ENCODE measurements at regions not wholly inside any gene's neighbourhood (a gene's known extent, or its start where the extent isn't known, plus 50 kb on each side); places are given as distances from the start of the nearest gene placed in this dataset.

DNA sequence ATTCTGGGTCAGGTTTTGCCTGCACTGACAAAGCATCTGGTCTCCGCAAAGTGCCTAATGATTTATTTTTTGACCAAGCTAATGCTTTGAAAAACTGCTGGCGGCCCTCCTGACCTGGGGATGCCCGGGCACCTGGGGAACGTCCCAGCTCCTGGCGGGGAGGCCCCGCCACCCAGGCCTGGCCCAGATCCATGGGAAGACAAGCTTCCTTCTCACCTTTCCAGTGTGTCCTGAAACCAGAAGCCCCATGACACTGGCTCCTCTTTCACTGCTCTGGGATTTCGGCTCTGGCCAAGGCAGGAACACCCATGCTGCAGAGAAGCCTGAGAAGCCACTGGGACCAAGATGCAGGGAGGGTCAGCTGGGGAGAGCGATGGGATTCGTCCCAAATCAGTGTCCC lies 144.1 kb downstream of the SEC61B start:
- TF ChIP-seq, protein P1, sequence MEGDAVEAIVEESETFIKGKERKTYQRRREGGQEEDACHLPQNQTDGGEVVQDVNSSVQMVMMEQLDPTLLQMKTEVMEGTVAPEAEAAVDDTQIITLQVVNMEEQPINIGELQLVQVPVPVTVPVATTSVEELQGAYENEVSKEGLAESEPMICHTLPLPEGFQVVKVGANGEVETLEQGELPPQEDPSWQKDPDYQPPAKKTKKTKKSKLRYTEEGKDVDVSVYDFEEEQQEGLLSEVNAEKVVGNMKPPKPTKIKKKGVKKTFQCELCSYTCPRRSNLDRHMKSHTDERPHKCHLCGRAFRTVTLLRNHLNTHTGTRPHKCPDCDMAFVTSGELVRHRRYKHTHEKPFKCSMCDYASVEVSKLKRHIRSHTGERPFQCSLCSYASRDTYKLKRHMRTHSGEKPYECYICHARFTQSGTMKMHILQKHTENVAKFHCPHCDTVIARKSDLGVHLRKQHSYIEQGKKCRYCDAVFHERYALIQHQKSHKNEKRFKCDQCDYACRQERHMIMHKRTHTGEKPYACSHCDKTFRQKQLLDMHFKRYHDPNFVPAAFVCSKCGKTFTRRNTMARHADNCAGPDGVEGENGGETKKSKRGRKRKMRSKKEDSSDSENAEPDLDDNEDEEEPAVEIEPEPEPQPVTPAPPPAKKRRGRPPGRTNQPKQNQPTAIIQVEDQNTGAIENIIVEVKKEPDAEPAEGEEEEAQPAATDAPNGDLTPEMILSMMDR (IDR thresholded peaks at IDR 0.05; ENCODE audit: insufficient read depth, low read length): no peak
- no peak for DNase-seq (ENCODE audit: low read depth)
- no peak overlapping the region for H3K4me3 ChIP-seq (ENCODE audit: low read depth, low read length)

DNA sequence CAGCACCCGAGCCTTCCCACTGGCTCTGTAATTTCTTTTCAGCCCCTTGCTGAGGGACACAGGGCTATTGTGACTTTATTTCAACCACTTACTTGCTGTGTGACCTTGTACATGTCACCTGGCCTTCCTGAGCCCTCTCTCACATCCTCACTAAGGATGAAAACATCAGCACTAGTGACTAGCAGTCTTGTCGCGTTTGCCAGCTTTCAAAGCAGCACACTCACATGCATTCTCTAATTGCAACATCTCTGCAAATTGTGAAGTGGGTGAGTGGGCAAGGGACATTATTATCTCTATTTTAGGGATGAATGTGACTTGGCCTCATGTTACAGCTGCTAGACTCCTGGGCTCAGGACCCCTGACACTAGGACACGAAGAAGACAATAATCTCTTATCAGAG lies 144.5 kb downstream of the SEC61B start:
- TF ChIP-seq, protein P1 (IDR thresholded peaks at IDR 0.05; ENCODE audit: insufficient read depth, low read length): no peak
- DNase-seq (ENCODE audit: low read depth): no peak
- no peak overlapping the region for H3K4me3 ChIP-seq (ENCODE audit: low read depth, low read length)

DNA sequence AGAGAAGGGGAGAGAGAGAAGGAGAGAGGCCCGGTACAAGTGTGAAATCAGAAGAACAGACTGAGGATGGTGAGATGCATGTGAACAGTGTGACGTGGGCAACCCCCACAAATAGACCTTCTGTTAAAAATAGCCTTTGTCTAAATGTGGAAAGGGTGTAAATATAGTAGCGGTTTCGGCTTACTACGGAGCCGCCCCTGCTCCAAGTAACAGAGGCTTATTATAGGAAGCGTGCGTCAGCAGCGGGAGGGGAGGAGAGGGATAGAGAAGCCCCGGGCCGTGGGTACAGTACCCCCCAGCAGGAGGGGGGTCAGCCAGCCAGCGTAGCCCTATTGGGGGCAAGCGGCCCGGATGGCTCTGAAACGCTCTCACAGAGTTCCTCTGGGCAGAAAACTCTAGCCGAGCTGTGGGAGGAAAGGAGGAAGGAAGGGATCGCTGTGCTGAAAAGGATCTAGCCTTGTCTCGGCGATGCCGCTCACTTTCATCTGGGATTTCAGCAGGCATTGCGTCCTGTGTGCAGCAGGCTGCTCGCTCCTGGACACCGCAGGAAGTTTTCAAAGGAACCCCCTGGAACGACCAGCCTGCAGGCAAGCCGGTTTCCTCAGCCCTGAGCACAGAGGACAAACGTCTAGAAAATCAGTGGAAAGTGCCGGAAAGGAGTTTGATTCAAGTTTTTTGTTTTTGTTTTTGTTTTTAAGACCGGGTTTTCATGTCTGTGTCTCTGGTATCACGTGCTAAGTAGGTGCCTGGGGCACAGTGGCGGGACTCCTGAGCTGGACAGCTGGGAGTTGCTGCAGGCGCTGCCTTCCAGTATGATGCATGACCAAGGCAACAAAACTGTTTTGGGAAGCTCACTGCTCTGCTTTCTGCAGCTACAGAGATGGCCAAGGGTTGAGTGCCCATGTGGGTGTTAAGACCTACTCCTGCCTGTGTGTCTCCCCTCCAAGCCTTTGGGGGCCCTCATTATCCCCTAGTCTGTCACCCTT lies 146.6 kb downstream of the SEC61B start:
- TF ChIP-seq, protein P1 (IDR thresholded peaks at IDR 0.05; ENCODE audit: insufficient read depth, low read length): no peak
- peak overlapping the region; percentile 56 for H3K4me3 ChIP-seq (ENCODE audit: low read depth, low read length)
- DNase-seq (ENCODE audit: low read depth): peak; percentile 70

DNA sequence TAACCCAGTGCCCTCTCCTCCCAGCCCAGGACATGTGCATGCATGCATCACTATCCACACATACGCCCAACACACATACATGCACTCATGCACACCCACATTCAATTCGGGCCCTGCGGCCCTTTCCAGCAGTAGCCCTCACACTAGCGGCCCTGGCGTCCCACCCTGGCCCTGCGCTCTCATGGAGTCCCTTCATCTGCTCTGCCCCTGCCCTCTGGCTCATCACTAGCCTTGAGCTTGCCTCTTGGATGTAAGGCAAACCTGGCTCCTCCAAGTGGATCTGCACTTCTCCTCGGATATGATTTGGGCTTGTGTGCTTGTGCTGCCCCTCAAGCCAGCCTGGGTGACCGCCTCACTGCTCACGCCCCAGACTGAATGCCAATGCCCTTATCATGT lies 147.2 kb downstream of the SEC61B start:
- no peak for DNase-seq (ENCODE audit: low read depth)
- TF ChIP-seq, protein P1 (IDR thresholded peaks at IDR 0.05; ENCODE audit: insufficient read depth, low read length): no peak
- no peak overlapping the region for H3K4me3 ChIP-seq (ENCODE audit: low read depth, low read length)

DNA sequence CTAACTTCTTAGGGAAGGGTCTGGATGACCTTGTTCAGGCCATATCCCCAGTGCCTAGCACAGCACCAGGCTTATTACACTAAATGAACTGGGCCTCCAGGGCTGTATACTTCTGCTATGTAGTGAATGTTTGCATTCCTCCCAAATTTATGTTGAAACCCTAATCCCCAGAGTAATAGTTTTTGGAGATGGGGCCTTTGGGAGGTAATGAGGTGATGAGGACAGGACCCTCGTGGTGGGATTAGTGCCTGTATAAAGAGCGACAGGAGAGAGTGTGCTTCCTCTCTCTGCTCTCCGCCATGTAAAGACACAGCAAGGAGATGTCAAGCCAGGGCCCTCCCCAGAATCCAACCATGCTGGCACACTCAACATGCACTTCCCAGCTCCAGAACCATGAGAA lies 148.3 kb downstream of the SEC61B start:
- H3K4me3 ChIP-seq (ENCODE audit: low read depth, low read length): no peak overlapping the region
- TF ChIP-seq, protein P1 (IDR thresholded peaks at IDR 0.05; ENCODE audit: insufficient read depth, low read length): no peak
- DNase-seq (ENCODE audit: low read depth): no peak

DNA sequence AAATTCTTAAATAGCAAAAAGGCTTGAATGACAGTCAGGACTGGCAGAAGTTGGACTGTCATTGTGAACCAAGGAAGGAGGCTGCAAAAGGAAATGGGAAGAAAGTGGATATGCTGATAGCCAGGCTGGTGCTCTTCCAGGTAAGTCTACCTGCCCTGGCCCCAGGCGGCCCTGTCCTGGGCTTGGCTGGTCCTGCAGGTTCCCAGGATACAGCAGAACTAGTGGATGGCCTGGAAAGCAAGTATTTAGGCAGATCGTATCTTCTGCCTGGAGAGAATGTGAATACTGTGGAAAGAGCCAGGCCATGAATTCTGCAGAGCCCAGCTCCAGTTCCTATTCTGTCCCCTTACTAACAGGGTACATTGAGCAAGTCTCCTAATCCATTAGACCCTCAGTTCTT lies 149.3 kb downstream of the SEC61B start:
- no peak overlapping the region for H3K4me3 ChIP-seq (ENCODE audit: low read depth, low read length)
- TF ChIP-seq, protein P1 (IDR thresholded peaks at IDR 0.05; ENCODE audit: insufficient read depth, low read length): no peak
- no peak for DNase-seq (ENCODE audit: low read depth)
